GM12892 (cell line): ENCODE measurements at regions not wholly inside any gene's neighbourhood (a gene's known extent, or its start where the extent isn't known, plus 50 kb on each side); places are given as distances from the start of the nearest gene placed in this dataset.

Source experiments
- DNase-seq: peaks from one replicate; pipeline ENCODE4 v3.0.0; 2011; ENCODE audit not compliant: insufficient read length
- FAIRE-seq: peaks from 2 replicates; lab custom pipeline; 2011; peaks lifted over from hg19 to GRCh38; lab: Jason Lieb, UNC
- POLR2A ChIP-seq: IDR thresholded peaks from 2 replicates; pipeline ENCODE4 v1.6.1; 2011; ENCODE audit warnings: low read depth, low read length, control low read depth
- POLR2AphosphoS5 ChIP-seq: IDR thresholded peaks from 2 replicates; pipeline ENCODE4 v1.6.1; 2011; ENCODE audit warnings: low read depth, low read length, control low read depth
- TAF1 ChIP-seq: IDR thresholded peaks from 2 replicates; pipeline ENCODE4 v1.6.1; 2011; ENCODE audit warnings: low read depth, mild to moderate bottlenecking, control low read depth, low read length, borderline replicate concordance

DNA sequence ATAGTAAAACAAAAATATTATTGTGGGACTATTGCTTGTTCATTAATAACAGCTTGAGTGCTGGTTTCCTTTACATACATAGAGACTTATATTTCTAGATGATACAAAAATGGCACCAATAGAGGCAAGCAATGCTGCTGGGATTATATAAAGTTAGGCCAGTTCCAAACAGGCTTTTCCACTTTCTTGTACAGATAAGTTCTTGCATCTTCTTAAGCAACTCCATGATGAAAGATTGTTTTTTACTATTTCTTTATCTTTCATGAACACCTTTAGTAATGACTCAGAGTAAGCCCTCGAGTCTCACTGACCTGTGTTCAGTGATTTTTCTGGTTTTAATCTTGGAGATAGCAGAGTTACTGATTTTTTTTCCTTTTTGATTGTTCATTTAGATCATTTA, 324.4 kb downstream of the PRR16 start:
- TF ChIP-seq TAF1 (no peak), POLR2A (no peak), POLR2AphosphoS5 (no peak)
- DNase-seq, result no peak
- no peak for FAIRE-seq

- no peak for FAIRE-seq
- no peak for TF ChIP-seq POLR2A
- no peak for TF ChIP-seq POLR2AphosphoS5
- no peak for DNase-seq
These were observed 325.8 kb downstream of the PRR16 start for GRCh38 chr5:120789918-120790317.

DNA sequence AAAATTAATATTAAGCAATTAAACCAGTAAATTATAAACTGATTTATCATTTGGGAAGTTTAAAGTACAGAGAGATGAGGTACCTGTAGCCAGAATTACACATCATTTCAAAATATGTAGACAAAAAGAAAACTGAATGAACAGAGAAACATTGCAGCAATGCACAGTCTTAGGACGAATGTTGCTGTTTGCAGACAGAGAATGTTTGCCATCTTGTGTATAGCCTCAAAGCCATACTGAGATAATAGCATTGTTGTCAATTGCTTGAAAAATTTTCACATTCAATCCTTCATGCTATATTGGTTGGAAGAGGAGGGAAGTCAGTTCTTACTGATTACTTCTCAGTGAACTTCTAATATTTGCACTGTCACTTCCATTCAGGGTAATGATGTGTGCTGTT, 326.2 kb downstream of the PRR16 start:
- no peak for TF ChIP-seq POLR2AphosphoS5
- no peak for TF ChIP-seq TAF1
- TF ChIP-seq POLR2A, result no peak
- DNase-seq (no peak), FAIRE-seq (no peak)

DNA sequence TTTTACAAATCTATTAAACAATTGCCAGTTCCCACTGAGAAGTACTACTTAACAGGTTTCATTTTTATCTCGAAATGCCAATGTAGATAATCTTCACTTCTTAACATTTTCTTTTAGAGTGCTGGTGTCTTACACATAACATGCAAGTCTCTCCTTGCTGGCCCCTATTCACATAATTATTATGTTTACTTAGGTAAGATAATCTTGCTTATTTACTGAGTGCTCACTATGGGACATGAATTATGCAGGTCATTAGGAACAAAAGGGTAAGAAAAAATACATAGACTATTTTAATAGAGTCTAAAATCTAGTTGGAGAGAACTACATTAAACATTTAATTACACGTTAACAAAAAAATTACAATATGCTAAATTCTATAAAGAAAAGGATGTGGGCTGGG, 328.4 kb downstream of the PRR16 start:
- FAIRE-seq (no peak), DNase-seq (no peak)
- TF ChIP-seq TAF1 (no peak), POLR2A (no peak), POLR2AphosphoS5 (no peak)

DNA sequence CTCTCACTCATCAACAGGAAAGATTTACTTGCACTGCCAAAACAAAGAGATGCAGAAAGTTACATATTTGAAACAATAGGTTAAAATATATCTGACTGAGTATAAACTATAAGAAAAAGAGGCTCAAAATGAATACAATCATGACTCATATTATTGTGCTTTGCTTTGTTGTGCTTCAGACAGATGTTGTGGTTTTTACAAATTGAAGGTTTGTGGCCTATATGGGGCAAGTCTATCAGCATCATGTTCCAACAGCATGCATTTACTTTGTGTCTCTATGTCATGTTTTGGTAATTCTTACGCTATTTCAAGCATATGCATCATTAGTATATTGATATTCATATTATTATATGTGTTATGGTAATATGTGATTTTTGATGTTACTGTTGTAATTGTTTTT, 330.0 kb downstream of the PRR16 start:
- DNase-seq (no peak), FAIRE-seq (no peak)
- TF ChIP-seq POLR2AphosphoS5, result no peak
- TF ChIP-seq POLR2A, result no peak
- TF ChIP-seq TAF1, result no peak

DNA sequence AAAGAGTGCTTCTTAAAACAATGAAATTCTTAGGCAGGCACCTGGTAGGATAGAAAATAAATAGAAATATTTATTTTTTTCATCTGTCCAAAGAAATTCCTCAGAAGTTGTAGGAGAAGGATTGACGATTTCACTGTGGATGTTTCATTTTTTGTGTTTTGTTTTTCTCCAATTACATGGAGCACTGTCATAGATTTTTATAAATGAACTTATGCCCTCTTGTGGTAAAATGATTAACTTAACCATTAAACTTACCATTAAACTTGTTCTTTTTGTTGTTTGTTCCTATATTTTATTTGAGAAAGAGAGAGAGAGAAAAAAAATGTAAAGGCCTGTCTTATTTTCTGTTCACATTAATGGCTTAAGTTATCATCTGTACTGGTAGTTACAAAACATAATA, 339.2 kb downstream of the PRR16 start:
- DNase-seq (no peak), FAIRE-seq (no peak)
- no peak for TF ChIP-seq TAF1
- TF ChIP-seq POLR2AphosphoS5, result no peak
- TF ChIP-seq POLR2A, result no peak

- no peak for DNase-seq
- FAIRE-seq, result no peak
- TF ChIP-seq POLR2A (no peak), POLR2AphosphoS5 (no peak), TAF1 (no peak)
These were observed 341.0 kb downstream of the PRR16 start for GRCh38 chr5:120805131-120805530.

- no peak for TF ChIP-seq POLR2A
- TF ChIP-seq POLR2AphosphoS5, result no peak
- TF ChIP-seq TAF1, result no peak
- FAIRE-seq, result no peak
- no peak for DNase-seq
These were observed 342.1 kb downstream of the PRR16 start for GRCh38 chr5:120806202-120806601.

DNA sequence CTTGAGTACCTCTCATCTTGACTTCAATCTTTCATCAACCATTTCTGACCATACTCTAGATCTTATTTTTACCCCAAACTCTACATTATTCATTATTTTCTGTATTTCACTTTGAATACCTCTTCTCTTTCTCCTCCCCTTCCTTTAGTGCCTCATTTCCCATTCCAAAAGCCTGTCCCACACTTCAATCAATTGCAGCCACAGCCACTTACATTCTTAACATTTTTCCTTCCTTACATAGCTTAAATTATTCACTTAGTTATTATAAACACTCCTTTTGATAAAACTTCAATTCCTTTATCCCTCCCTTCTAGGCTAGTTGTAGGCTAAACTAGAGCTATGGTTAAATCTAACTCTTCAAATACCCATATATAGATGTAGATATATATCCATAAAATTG, 344.0 kb downstream of the PRR16 start:
- TF ChIP-seq POLR2AphosphoS5 (no peak), TAF1 (no peak), POLR2A (no peak)
- FAIRE-seq, result no peak
- DNase-seq, result no peak

GRCh38 chr5:120808606-120809005, 344.5 kb downstream of the PRR16 start:
- FAIRE-seq, result no peak

DNA sequence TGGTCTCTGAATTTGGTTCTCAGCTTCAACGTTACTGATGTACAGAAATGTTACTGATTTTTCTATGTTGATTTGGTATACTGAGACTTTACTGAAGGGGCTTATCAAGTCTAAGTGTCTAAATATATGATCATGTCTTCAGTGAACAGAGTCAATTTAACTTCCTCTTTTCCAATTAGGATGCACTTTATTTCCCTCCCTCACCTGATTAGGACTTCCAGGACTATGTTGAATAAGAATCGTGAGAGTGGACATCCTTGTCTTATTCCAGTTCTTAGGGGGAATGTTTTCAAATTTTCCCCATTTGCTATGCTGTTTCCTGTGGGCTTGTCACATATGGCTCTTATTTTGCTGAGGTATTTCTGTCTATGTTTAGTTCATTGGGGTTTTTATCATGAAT, 349.5 kb downstream of the PRR16 start:
- DNase-seq (no peak), FAIRE-seq (no peak)
- no peak for TF ChIP-seq TAF1
- TF ChIP-seq POLR2AphosphoS5, result no peak
- no peak for TF ChIP-seq POLR2A

More at GRCh38 chr5:120808606-120809005, 344.5 kb downstream of the PRR16 start:
- DNase-seq, result no peak
- TF ChIP-seq POLR2AphosphoS5 (no peak), TAF1 (no peak), POLR2A (no peak)

- TF ChIP-seq POLR2AphosphoS5 (no peak), TAF1 (no peak), POLR2A (no peak)
- FAIRE-seq (no peak), DNase-seq (no peak)
These were observed 353.2 kb downstream of the PRR16 start for GRCh38 chr5:120817044-120817985.
